ENCODE measurements at regions not wholly inside any gene's neighbourhood (a gene's known extent, or its start where the extent isn't known, plus 50 kb on each side); places are given as distances from the start of the nearest gene placed in this dataset.

DNA sequence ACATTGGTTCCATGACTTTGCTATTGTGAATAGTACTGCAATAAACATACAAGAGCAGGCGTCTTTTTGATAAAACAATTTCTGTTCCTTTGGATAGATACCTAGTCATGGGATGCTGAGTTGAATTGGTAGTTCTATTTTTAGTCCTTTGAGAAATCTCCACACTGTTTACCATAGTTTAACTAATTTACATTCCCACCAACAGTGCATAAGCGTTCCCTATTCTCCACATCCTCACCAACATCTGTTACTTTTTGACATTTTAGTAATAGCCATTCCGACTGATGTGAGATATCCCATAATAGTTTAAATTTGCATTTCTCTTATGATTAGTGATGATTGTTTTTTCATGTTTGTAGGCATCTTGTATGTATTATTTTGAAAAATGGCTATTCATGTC, 707.0 kb downstream of the SORCS1 start:
- DNase-seq, result no peak

GRCh38 chr10:106454233-106454632, 710.3 kb downstream of the SORCS1 start:
- no peak for DNase-seq

DNA sequence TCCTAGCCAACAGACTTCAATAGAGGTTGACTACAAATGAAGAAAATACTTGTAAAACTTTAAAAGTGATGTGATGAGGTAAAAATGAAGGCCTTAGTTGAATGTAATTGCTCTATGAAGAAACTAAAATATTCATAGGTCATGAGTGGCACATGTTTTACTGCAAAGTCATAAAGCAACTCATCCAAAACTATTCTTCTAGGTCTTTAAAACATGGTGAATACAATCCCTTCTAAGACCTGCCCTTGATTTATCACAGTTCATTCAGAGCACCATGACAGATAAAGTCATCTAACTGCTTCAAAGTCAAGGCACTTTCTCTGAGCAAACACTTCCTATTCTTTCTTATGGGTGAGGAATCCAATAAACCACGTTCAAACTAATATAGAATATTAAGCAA, 713.5 kb downstream of the SORCS1 start:
- no peak for DNase-seq

DNA sequence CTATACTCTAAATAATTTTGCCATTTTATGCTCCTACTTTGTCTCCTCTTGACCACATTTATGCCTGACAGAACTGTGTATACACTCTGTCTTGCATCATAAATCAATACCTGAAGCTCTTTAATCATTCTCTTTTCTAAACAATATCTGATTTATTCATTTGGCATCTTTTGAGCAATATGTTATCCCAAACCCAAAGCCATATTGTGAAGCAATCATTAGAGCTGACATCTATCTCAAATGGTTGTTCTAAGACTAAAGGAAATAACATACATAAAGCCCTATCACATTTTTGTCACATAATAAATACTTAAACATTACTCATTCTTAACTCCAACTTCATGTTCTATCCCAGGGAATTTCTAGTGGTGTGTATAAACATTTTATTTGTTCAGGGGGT, 717.6 kb downstream of the SORCS1 start:
- DNase-seq, result no peak

- DNase-seq, result no peak
Measured at GRCh38 chr10:106442223-106442622, 722.3 kb downstream of the SORCS1 start.

DNA sequence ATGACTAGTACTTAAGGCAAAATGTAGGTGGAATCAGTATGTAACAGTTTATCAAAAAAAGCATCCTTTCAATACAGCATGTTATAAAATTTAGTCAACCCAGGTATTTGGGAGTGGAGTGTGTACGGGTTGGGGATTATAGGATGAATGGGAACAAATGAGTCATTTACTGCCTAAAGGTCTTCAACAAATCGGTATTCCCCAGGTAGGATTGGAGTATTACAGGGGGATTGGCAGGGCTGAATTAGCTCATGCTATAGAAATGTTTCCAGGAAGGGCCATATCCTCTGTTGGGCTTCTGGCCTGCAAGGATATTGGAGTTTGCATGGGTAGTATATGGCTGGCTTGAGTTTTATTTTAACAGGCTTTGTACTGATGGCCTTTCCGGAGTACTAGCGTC, 723.7 kb downstream of the SORCS1 start:
- no peak for DNase-seq

- DNase-seq, result no peak
Measured at GRCh38 chr10:106440355-106440754, 724.2 kb downstream of the SORCS1 start.

DNA sequence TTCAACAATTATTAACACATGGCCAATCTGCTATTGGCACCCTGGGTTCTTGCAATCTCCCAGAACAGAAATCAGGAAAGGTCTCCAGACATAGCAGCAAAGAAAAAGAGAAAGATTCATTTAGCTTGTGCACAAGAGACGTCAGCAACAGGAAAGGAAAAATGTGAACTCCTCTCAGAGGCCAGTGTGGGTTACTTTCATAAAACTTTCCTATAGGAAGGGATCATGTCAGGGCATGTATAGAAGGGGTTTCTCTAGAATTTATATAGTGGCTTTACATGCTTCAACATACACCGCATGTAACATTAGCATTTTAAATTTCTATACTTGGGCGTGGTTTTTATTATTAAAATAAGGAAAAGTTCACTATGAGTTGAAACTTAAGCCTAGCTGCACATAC, 725.1 kb downstream of the SORCS1 start:
- DNase-seq, result no peak

DNA sequence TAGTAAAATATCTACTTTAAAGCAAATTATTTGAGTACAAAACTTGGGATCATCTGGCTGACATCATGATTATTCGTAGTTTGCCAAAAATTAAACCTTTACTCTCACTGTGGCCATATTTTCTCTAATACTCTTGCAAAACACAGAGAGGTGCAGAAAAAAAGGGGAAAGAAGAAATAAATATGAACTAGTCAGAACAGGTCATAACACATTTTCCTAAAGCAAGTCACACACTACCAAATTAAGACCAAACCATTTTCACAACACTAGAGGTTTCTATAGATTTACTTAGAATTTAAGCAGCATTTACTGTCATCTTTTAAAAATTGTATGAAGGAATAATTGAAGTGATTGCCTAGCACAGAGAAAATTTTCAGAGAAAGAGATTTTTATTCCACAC, 726.1 kb downstream of the SORCS1 start:
- DNase-seq, result no peak

DNA sequence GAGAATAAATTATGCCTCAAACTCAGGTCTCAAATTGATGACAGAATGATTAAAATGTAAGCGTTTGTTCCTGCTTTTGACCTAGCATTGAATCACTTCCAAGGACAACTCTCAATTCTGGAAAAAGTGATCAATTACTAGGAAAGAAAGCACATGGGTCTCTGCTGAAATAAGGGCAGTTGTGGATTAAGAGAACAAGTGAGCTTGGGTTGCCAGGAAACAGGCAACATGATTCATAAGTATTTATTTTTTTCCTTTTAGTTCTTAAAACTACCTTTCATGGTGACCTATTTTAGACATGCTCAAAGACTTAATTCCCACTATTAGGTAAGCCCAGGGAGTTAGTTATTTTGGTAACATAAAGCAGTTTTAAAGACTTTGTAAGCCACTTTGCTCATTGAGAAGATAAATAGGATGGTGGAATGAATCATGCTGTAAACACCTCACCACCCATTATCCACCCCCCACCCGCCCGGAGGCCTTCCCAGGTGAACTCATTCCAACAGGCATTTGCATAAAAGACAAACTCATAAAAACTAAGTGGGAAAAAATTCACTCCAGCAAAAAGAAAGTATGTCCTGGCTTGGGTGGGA, 728.3 kb downstream of the SORCS1 start:
- no peak for DNase-seq

DNA sequence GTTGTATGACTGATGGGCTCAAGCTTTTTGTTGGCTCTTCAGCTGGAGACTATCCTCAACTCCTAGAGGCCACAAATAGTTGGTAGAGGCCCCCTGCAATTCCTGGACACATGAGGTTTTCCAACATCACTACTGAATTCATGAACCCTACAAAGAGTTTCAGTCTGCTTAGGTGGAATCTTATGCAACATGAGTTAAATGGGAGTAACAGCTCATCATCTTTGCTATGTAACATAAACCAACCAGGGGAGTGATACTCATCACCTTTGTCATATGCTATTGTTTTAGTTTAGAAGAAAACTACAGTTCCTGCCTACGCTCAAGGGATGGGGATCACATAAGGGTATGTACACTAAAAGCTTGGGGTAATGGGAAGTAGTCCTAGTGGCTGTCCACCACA, 729.4 kb downstream of the SORCS1 start:
- no peak for DNase-seq

DNA sequence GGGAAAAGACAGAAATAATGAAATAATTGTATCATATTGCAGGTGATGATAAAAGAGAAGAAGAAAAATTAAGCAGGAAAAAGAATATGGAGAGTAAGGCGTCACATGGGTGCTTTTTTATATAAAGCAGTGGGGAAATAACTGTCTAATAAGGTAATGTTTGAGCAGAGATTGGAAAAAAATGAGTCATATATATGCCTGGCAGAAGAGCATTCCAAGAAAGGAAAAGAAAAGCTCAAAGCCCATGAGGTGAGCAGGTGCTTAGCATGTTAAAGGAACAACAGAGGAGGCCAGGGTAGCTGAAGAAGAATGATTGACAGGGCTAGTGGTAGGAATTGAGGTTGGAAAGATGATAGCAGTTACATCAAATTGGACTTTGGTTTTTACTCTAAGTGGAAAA, 739.5 kb downstream of the SORCS1 start:
- no peak for DNase-seq

DNA sequence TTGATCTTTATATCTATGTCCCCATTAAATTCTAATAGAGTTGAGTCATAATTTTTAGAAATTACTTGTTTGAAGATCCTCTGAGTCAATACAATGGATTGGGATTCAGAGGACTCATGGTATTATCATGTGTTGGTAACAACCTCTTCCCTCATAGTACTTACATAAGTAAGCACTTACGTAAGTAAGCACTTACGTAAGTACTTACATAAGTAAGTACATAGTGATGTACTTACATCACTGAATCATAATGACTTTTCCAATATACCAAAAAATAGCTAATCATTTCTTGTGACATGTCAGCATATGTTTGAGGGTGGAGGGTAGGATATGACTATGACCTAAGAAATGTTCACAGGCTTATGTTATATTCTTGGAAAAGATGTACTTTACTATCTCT, 740.5 kb downstream of the SORCS1 start:
- DNase-seq, result no peak

DNA sequence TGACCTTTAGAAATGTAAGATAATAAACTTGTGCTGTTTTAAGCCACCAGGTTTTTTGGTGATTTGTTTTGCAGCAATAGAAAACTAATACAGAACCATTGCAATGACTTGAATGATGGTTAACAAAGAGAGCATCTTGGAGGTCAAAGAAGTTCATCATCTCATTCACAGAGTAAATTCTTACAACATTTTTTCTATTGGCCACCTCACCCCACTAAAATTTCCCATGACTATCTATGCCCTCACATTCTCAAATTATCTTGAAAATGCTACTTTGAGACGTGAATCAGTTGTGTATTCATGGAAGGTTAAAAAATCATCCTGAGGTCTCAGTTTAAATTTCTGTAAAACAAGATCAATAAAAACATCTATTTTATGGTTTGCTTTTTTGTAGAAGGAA, 754.2 kb downstream of the SORCS1 start:
- DNase-seq, result no peak

- DNase-seq, result no peak
Measured at GRCh38 chr10:106405141-106405540, 759.4 kb downstream of the SORCS1 start.

GRCh38 chr10:106402458-106402857, 762.0 kb downstream of the SORCS1 start:
- DNase-seq, result no peak

DNA sequence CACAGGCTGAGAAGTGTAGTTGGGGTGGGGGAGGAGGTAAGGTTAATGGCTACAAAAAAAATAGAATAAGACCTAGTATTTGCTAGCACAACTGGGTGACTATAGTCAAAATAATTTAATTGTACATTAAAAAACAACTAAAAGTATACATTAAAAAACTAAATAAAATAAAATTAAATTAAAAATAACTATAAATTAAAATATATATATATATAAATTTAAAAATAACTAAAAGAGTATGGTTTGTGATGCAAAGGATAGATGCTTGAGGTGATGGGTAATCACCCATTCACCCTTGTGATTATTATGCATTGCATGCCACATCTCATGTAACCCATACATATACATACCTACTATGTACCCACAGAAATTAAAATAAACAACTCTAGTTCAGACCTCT, 762.5 kb downstream of the SORCS1 start:
- no peak for DNase-seq

- no peak for DNase-seq
Measured at GRCh38 chr10:106401161-106401560, 763.3 kb downstream of the SORCS1 start.

DNA sequence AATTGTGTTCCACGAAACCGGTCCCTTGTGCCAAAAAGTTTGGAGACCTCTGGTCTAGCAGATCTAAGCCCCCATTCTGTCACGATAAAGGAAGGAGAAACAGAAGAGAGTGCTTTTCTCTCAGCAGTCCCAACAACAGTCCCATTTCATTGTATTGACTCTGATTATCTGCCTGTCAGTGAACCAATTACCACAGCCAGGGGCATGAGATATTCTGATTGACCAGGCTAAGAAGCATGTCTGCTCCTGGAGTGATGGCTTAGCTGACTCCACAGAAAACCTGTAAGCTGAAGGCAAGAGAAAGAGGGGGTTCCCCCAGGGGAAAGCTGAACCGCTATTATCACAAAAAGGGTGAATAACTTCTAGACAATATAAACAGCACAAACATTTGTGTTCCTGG, 765.4 kb downstream of the SORCS1 start:
- no peak for DNase-seq

GRCh38 chr10:106396192-106396591, 768.3 kb downstream of the SORCS1 start:
- DNase-seq, result no peak

GRCh38 chr10:106395041-106395749, 769.3 kb downstream of the SORCS1 start:
- DNase-seq, result no peak

GRCh38 chr10:106392778-106393177, 771.7 kb downstream of the SORCS1 start:
- DNase-seq, result no peak

- no peak for DNase-seq
Measured at GRCh38 chr10:106387063-106387462, 777.4 kb downstream of the SORCS1 start.

- DNase-seq, result no peak
Measured at GRCh38 chr10:106384496-106384895, 780.0 kb downstream of the SORCS1 start.

DNA sequence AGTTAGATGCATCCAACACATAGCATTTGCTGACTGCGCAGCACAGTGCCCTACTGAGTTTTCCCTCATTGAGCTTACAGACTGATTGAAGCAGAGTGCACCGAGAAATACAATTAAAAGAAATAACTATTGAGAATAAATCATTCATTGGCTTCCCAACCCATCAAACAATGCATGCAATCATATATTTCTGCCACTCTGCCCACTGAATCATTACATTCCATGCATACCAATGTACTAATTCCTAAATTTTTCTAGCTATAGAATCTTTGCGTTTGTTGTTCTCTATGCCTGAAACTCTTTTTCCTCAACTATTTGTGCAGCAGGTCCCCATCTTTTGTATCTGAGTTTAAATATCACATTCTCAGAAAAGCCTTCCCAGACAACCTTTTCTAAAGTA, 783.8 kb downstream of the SORCS1 start:
- no peak for DNase-seq

All from CD4-positive, alpha-beta T cell treated with Interleukin-1 beta for 1 hour (primary cell).